ENCODE measurements at regions not wholly inside any gene's neighbourhood (a gene's known extent, or its start where the extent isn't known, plus 50 kb on each side); places are given as distances from the start of the nearest gene placed in this dataset.

DNA sequence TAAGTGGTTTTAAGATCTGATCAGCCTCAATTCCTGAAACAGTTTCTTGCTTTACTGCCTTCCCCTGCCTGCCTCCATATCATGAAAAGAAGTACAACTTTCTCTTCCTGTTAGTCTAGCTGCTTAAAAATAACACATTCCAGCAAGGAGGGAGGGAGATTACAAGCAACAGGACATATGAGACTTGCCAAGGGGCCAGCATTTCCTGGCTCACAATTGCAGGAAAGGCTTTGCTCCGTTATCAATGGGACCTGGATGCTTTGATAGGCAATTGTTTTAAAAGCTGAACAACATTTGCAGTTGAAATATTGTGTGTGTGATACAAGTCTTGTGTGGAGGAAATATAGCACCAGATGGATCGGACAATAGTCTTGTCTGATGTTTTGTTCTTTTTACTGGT lies 425.0 kb downstream of the FAT4 start:
- TF ChIP-seq POLR2A (IDR thresholded peaks at IDR 0.05) (no peak), POLR2AphosphoS5 (IDR thresholded peaks at IDR 0.05) (no peak), EP300 (IDR thresholded peaks at IDR 0.05) (no peak)
- TF ChIP-seq, protein P1, sequence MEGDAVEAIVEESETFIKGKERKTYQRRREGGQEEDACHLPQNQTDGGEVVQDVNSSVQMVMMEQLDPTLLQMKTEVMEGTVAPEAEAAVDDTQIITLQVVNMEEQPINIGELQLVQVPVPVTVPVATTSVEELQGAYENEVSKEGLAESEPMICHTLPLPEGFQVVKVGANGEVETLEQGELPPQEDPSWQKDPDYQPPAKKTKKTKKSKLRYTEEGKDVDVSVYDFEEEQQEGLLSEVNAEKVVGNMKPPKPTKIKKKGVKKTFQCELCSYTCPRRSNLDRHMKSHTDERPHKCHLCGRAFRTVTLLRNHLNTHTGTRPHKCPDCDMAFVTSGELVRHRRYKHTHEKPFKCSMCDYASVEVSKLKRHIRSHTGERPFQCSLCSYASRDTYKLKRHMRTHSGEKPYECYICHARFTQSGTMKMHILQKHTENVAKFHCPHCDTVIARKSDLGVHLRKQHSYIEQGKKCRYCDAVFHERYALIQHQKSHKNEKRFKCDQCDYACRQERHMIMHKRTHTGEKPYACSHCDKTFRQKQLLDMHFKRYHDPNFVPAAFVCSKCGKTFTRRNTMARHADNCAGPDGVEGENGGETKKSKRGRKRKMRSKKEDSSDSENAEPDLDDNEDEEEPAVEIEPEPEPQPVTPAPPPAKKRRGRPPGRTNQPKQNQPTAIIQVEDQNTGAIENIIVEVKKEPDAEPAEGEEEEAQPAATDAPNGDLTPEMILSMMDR (IDR thresholded peaks at IDR 0.05), result no peak

All from suprapubic skin (tissue), 4 donors.